Stimulated activated CD4-positive, alpha-beta T cell treated with anti-CD3 and anti-CD28 coated beads, TNF-alpha, amount 100 ng/mL, for 48 hours (primary cell): ENCODE measurements at regions not wholly inside any gene's neighbourhood (a gene's known extent, or its start where the extent isn't known, plus 50 kb on each side); places are given as distances from the start of the nearest gene placed in this dataset.

Experiments used
- DNase-seq, 3 donors: peaks; one replicate each; pipeline ENCODE4 v3.0.0-alpha.2; 2020; ENCODE audit warnings: low read depth in 3 of 3

GRCh38 chr2:121860033-121860757 is 104.7 kb downstream of the TSN start:
- DNase-seq = no peak

- DNase-seq = no peak
Observed at GRCh38 chr2:121860758-121861227, 105.3 kb downstream of the TSN start.

GRCh38 chr2:121862286-121862685 is 106.8 kb downstream of the TSN start:
- DNase-seq = no peak

GRCh38 chr2:121865914-121866313 is 110.5 kb downstream of the TSN start:
- DNase-seq = no peak

DNA sequence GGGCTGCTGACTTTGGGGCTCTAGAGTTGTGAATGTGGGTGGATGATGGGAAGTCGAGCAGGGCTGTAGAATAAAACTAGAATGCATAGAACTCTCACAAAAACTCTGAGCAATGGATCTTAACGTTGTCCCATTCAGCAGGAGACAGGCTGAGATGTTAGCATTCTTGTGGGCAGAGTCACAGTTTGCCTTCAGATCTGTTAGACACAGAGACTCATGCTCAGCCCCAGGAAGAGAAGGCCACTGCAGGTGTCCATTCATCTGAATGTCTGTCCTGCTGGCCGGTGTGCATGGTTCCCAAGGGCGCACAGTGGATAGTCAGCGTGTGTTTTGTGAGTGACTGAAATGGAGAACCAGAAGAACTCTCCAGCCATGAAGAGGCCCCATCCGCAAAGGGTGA is 111.3 kb downstream of the TSN start:
- DNase-seq = no peak

- no peak for DNase-seq
Observed at GRCh38 chr2:121868652-121869051, 113.2 kb downstream of the TSN start.

DNA sequence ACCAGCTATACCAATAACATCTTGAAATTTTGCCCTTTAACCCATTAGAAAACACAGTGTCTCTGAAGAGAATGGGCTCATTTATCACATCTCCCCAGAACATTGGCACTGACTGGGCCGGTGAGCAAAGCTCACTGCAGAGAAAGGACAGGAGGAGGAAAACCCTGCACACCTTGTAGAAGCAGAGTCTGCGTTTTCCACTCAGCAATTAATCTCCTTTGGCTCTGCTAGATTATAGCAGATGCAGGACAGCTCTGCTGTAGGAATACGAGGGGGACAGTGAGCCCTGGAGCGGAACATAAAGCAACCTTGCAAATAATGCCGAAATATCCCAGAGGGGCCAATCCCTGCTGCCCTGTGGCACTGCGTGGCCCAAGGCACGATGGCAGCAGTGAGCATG is 113.9 kb downstream of the TSN start:
- no peak for DNase-seq

GRCh38 chr2:121869873-121870272 is 114.4 kb downstream of the TSN start:
- DNase-seq = no peak

DNA sequence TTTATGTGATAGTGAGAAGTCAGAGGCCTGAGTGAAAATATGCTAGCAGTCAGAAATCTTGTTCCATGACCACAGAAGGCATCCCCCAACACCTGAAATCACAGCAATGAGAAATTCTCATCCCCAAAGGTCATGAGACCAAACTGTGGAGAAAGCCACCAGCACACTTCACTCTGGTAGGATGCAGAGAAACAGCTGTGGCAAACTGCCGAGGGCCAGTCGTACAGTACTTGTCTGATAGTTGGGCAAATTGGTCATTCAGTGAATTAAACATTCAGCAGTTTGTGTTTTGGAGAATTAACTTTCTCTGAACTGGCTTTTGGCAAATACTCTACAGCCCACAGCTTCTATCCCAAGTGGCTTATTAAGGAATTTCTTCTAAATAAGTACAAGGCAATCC is 117.2 kb downstream of the TSN start:
- no peak for DNase-seq

DNA sequence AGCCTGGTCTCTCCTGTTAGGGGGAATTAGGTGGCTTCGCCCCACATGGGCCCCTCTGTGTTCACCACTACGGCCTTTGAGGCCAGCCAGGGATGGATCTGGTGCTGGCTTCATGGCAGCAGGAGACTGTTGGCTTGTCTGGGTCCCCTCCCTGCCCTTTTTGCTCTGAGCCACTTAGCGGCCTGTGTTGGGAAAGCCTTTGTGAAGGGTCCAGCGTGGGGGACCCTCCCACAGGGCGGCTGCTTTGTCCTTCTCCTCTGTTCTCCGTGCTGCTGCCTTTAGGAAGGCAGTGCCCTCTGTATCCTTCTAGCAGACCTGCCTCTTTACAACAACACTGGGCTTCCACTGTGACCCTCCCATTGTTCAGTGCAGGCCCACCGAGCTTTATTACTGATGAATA is 118.4 kb downstream of the TSN start:
- DNase-seq = no peak

- no peak for DNase-seq
Observed at GRCh38 chr2:121875585-121876185, 120.2 kb downstream of the TSN start.

GRCh38 chr2:121877366-121877765 is 121.9 kb downstream of the TSN start:
- DNase-seq = no peak

DNA sequence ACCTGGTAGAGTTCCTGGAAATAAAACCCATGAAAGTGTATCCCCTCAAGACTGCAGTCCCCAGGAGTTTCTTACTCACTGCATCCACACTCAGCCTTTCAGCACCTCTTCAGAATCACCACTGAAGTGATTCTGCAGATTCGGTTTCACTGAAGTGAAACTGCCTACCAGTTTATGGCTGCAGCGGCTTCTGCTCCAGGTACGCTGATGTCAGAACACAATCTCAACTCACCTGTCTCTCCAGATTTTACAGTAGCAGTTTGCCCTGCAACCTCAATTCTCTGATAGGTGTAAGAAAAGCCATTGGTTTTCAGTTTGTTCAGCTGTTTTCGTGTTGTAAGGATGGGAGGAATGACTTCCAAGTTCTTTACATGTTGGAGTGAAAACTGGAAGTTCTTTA is 124.8 kb downstream of the TSN start:
- DNase-seq = no peak

- DNase-seq = no peak
Observed at GRCh38 chr2:121881038-121881437, 125.6 kb downstream of the TSN start.

DNA sequence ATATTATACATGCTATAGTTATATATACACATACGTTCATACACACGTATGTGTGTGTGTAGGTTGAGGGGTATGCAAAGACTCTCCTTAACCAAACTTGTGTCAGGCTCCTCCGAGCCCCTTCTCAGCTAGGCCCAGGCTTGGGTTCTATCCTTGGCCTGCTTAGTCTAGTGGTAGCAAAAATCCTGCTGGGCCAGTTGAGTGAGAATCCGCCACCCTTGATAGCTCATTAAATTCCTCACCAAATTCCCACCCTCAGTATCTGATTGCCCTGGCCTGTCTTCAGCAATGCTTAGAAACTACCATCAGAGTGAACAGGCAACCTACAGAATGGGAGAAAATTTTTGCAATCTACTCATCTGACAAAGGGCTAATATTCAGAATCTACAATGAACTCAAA is 126.5 kb downstream of the TSN start:
- no peak for DNase-seq

DNA sequence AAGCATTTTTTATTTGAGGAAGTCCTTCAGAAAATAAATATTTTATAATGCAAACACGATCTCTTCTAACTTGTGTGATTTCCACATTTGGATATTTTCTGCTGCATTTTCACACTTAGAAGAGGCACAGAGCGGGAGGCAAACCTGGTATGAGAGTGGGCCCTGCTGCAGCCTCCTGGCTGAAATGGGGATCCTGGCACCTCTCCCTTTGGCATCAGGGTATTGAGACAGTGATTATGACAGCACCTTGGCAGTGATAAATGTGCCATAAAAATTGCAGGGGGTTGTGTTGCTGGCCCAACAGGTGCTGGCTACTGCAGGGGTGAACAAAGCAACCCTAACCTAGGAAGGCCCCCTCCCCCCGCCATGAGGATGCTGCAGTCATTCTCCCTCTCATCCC is 128.6 kb downstream of the TSN start:
- DNase-seq = no peak

GRCh38 chr2:121884511-121884921 is 129.1 kb downstream of the TSN start:
- DNase-seq = no peak

DNA sequence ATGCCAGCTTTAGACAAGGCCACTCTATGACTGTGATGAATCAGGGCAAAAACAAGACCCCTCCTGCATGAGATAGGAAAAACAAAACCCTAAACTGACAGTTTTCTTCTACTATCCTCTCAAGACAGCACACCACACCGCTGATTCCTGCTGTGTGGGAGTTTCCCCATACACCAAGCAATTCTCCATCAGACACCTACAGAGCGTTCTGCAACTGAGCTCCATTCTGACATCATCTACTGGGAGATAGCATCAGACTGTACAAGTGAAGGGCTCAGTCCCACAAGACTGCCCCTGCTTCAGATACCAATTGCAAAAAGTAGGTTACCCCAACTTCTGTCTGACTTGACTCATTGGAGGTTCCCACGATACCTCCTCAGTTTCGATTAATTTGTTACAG is 130.6 kb downstream of the TSN start:
- DNase-seq = no peak

GRCh38 chr2:121887513-121888188 is 132.2 kb downstream of the TSN start:
- DNase-seq = no peak

- DNase-seq = peak in 1 of 3 donors; percentile 11
Observed at GRCh38 chr2:121888189-121888557, 132.7 kb downstream of the TSN start.

GRCh38 chr2:121890041-121890440 is 134.6 kb downstream of the TSN start:
- DNase-seq = no peak

DNA sequence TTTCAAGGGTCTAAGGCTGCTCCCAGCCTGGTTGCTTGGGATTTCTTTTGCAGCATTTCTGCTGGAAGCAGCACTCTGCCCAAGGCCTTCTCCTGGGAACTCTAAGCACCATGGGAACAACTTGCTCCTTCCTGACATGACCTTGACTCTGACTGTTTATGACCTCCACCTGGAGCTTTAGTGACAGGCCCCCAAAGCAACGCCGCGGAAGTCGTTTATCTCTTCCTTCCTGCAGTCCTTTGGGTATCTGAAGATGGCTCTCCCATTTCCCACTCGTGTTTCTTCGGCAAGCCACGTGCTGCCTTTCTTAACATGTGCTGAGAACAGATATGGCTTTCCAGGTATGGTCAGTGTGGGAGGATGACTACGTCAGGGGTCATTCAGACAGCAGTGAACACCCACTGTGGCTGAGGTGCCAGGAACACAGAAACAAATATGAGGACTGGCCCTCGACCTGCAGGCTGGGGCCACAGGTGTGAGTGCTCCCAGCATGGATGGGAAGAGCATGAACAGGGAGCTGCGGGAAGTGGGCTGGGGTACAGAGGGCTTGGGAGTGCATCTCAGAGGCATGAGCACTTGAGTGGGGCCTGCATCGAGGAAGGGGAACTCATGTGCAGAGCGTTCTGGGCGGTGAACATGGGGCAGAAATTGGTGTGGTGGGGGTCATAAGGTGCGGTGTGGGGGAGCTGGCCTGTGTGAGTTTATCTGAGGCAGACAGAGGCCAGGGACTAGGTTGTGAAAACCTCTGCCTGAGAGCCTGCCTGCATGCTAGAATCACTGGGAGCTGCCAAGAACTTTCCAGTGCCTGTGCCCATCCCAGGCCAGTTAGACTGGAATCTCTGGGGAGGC is 140.5 kb downstream of the TSN start:
- no peak for DNase-seq
